ENCODE measurements at regions not wholly inside any gene's neighbourhood (a gene's known extent, or its start where the extent isn't known, plus 50 kb on each side); places are given as distances from the start of the nearest gene placed in this dataset.
"Not testable (repeated sequence)": the region's sequence is repeated elsewhere in the genome, so short reads cannot be mapped to it uniquely, and the experiment has no call there.

DNA sequence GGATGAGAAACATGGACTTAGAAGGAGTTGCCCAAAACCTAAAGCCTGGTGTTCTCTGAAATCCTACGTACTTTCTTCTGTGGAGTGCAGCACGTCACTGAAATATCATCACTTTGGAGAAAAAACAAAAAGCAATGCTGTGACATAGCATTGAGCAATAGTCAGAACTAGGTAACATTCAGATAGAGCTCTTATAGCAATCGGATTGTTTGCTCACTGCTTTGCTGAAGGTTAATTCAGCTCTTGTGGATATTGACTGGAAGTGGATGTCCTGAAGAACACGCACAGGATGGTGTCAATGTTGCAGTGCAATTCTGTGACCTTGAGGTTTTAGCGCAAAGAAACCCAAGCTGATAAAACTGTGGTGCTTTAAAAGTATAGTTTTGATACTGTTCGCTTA lies 114.2 kb upstream of the GRXCR1 start:
- no peak for DNase-seq

GRCh38 chr4:42768125-42768748 lies 111.3 kb upstream of the ATP8A1 start:
- no peak for DNase-seq
- TF ChIP-seq POLR2A (IDR thresholded peaks at IDR 0.05; ENCODE audit: low read length) = no peak
- no peak for TF ChIP-seq GATA1 (IDR thresholded peaks at IDR 0.05; ENCODE audit: low read depth, low read length)

More for the DNA sequence above, 114.2 kb upstream of the GRXCR1 start:
- no peak for TF ChIP-seq GATA1 (IDR thresholded peaks at IDR 0.05; ENCODE audit: low read depth, low read length)
- no peak for TF ChIP-seq POLR2A (IDR thresholded peaks at IDR 0.05; ENCODE audit: low read length)

DNA sequence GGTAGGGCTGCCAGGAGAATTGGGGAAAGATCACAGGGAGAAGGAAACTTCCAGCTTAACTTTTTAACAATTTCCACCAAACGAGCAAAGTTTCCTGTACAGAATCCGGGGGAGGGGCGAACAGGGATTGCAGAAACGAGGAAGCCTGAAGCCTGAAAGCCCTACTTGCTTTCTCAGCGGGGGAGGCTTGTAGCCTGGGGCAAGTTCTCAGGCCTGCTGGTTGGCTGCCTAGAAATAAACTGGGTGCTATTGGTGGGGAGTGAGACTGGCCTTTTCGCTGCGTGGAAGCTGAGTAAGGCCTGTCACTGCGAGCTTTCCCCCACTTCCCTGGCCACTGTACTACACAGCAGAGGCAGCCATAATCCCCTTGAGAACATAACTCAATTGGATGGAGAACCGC lies 110.8 kb upstream of the ATP8A1 start:
- TF ChIP-seq GATA1 (IDR thresholded peaks at IDR 0.05; ENCODE audit: low read depth, low read length) (no peak), POLR2A (IDR thresholded peaks at IDR 0.05; ENCODE audit: low read length) (no peak)
- no peak for DNase-seq

- DNase-seq = no peak
- TF ChIP-seq GATA1 (IDR thresholded peaks at IDR 0.05; ENCODE audit: low read depth, low read length) (no peak), POLR2A (IDR thresholded peaks at IDR 0.05; ENCODE audit: low read length) (no peak)
Observed at GRCh38 chr4:42761804-42762203, 104.9 kb upstream of the ATP8A1 start.

DNA sequence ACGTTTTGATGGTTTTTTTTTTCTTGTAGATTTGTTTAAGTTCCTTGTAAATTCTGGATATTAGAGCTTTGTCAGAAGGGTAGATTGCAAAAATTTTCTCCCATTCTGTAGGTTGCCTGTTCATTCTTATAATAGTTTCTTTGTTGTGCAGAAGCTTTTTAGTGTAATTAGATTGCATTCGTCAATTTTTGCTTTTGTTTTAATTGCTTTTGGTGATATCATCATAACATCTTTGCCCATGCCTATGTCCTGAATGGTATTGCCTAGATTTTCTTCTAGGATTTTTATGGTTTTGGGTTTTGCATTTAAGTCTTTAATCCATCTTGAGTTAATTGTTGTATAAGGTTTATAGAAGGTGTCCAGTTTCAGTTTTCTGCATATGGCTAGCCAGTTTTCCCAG lies 98.1 kb upstream of the ATP8A1 start:
- DNase-seq = not testable (repeated sequence)

DNA sequence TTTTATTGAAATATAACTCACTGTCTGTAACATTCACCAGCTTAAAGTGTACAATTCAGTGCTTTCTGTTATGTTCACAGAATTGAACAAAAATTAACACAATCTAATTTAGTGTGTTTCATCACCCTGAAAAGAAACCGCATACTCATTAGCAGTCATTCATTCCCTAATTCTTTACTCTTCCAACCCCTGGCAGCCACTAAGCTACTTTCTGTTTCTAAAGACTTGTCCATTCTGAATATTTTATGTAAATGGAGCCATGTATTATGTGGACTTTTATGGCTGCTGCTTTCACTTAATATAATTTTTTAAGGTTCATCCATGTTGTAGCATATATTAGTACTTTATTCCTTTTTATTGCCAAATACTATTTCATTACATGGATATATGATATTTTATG lies 94.7 kb upstream of the ATP8A1 start:
- DNase-seq = no peak
- TF ChIP-seq POLR2A (IDR thresholded peaks at IDR 0.05; ENCODE audit: low read length) (no peak), GATA1 (IDR thresholded peaks at IDR 0.05; ENCODE audit: low read depth, low read length) (no peak)

DNA sequence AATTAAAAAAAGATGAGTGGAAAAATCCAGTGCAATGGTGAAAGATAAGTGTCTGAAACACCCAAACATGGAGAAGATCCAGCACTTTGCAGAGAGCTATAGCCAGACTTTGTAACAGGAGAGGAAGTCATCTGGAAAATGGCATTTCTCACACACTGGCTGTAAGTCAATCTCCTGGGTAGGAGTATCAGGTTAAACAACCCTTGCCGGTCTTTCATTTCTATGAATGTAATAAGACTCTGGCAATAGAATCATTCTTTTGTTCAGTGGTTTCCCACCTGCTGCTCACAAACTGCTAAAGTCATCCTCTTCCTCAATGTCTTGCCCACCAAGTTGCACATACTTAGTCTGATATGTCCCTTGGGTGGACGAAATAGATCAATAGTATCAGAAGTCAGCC lies 94.0 kb upstream of the ATP8A1 start:
- TF ChIP-seq POLR2A (IDR thresholded peaks at IDR 0.05; ENCODE audit: low read length) (no peak), GATA1 (IDR thresholded peaks at IDR 0.05; ENCODE audit: low read depth, low read length) (no peak)
- no peak for DNase-seq

- no peak for TF ChIP-seq POLR2A (IDR thresholded peaks at IDR 0.05; ENCODE audit: low read length)
- TF ChIP-seq GATA1 (IDR thresholded peaks at IDR 0.05; ENCODE audit: low read depth, low read length) = no peak
- DNase-seq = peak; percentile 2 to 22
Observed at GRCh38 chr4:42750091-42750490, 93.2 kb upstream of the ATP8A1 start.

DNA sequence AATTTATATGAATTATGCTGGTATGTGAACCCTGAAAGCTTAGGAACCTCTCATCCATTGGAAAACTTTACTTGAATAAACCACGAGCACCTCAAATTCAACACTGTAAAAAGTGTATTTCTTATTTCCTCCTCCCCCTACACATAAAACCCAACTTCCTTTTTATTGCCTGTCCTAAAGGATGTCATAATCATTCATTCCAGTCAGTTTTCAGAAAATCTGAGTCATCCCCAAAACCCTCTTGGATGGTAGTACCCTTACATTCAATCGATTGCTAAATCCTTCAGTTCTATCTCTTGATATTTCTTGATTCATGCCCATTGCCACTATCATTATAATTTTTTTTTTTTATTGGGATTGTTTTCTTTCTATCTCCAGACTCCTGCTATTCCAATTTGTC lies 91.1 kb upstream of the ATP8A1 start:
- DNase-seq = no peak
- no peak for TF ChIP-seq POLR2A (IDR thresholded peaks at IDR 0.05; ENCODE audit: low read length)
- no peak for TF ChIP-seq GATA1 (IDR thresholded peaks at IDR 0.05; ENCODE audit: low read depth, low read length)

DNA sequence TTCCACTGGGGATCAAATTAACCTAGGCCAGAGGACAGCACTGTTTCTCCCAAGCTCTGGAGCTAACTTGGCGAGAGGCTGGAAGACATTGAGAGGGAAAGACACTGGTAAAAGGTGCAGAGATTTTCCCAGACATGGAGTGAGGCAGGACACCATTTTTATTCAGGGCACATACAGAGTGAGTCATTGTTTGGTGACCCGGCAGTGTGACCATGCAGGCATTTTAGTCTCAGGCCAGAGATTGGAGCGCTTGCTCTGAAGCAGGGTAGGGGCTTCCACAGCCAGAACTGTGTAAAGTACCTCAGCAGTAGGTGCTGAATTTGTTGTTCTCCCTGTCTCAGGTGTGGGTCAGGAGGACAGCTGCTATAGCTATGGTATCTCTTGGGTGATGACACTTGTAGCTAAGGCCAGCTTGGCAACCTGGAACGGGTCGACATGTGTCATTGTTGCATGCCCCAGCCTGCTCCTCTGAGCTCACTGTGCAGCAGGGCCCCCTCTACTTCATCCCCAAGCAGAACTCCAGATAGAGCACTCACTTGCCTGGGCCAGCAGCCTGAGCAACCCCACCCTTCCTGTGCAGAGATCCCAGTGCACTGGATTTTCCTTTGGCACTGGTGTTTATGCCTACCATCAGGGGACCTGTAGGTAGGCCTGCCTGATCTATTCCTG lies 79.8 kb upstream of the ATP8A1 start:
- DNase-seq = no peak
- TF ChIP-seq POLR2A (IDR thresholded peaks at IDR 0.05; ENCODE audit: low read length) = no peak
- TF ChIP-seq GATA1 (IDR thresholded peaks at IDR 0.05; ENCODE audit: low read depth, low read length) = no peak

DNA sequence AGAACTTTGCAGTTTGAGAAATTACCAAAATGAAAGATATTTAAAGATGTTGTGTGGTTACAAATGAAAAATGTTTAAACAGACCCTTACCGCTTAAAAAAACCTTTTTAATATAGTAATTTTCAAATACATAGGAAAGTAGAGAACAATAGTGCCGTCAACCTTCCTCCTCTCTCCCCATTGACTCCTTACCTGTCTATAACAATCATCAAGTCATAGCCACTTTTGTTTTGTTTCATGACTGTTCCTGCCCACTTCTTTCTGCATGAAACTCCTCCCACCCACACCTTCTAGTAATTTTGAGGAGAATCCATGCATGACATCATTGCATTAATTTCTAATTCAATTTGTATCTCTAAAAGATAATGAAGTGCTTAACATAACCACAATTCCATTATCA lies 76.5 kb upstream of the ATP8A1 start:
- DNase-seq = no peak
- TF ChIP-seq POLR2A (IDR thresholded peaks at IDR 0.05; ENCODE audit: low read length) (no peak), GATA1 (IDR thresholded peaks at IDR 0.05; ENCODE audit: low read depth, low read length) (no peak)

DNA sequence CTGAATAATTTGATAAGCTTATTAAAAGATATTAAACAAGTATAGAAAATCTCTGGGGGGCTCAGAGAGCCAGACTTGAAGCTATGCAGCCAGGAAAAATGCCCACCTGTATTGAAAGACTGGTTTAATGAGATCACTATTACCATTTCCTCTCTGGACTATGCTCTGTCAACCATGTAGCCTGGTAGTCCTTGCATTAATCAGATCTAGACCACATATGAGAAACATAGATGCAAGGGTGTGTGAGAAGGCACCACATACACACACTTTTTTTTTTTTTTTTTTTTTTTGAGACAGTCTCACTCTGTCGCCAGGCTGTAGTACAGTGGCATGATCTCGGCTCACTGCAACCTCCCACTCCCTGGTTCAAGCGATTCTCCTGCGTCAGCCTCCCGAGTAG lies 75.9 kb upstream of the ATP8A1 start:
- no peak for TF ChIP-seq GATA1 (IDR thresholded peaks at IDR 0.05; ENCODE audit: low read depth, low read length)
- no peak for TF ChIP-seq POLR2A (IDR thresholded peaks at IDR 0.05; ENCODE audit: low read length)
- no peak for DNase-seq

- TF ChIP-seq POLR2A (IDR thresholded peaks at IDR 0.05; ENCODE audit: low read length) = no peak
- TF ChIP-seq GATA1 (IDR thresholded peaks at IDR 0.05; ENCODE audit: low read depth, low read length) = no peak
- DNase-seq = no peak
Observed at GRCh38 chr4:42729505-42730237, 72.8 kb upstream of the ATP8A1 start.

DNA sequence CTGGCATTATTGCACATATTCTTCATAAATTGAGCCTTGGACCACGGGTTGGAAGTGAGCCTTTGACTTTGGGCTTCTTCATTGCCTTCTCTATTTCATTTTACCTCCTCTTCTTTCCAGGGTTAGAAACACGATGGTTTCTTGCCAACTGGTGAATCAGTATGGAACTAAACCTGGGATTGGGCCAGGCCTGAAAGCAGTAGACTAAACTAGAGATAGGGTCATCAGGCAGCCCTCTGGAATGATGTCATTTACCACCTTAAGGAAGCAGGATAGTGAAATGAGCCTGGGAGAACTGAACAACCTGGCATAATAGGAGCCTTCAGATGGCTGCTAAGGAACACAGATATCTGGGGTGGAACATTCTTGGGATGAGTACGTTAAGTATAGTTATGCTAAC lies 67.5 kb upstream of the ATP8A1 start:
- TF ChIP-seq POLR2A (IDR thresholded peaks at IDR 0.05; ENCODE audit: low read length) (no peak), GATA1 (IDR thresholded peaks at IDR 0.05; ENCODE audit: low read depth, low read length) (no peak)

DNA sequence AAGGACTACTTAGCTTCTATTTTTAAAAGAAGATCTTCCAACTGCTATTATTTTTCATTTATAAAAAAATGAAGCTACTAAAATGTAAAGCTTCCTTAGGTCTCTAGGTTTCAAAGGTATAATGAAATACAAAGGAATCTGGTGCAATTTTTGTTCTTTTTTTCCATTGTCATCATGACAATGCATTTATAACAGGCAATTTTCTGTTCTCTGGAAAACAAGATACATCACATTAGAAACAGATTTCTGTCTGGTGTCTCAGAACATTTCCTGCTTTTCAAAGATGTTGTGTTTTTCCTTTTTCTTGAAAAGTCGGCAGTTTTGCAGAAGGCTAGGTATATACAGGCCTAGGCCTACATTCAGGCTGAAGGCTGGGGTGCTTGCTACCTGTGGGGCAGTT lies 63.6 kb upstream of the ATP8A1 start:
- no peak for DNase-seq
- TF ChIP-seq GATA1 (IDR thresholded peaks at IDR 0.05; ENCODE audit: low read depth, low read length) = no peak
- no peak for TF ChIP-seq POLR2A (IDR thresholded peaks at IDR 0.05; ENCODE audit: low read length)

More for the DNA sequence above, 67.5 kb upstream of the ATP8A1 start:
- no peak for DNase-seq
